Myocyte (in vitro differentiated cells): ENCODE measurements at regions not wholly inside any gene's neighbourhood (a gene's known extent, or its start where the extent isn't known, plus 50 kb on each side); places are given as distances from the start of the nearest gene placed in this dataset.

Source experiments
- DNase-seq: peaks from one replicate; pipeline ENCODE4 v3.0.0-alpha.2; 2012; ENCODE audit warnings: low read depth

GRCh38 chr1:201707027-201707426 lies 121.9 kb upstream of the IPO9 start:
- DNase-seq: no peak

- no peak for DNase-seq
Observed at GRCh38 chr1:201707656-201708055, 121.3 kb upstream of the IPO9 start.

- DNase-seq: peak; percentile 92
Observed at GRCh38 chr1:201708085-201708512, 120.9 kb upstream of the IPO9 start.

GRCh38 chr1:201708691-201709090 lies 120.3 kb upstream of the IPO9 start:
- no peak for DNase-seq

GRCh38 chr1:201709564-201710295 lies 119.2 kb upstream of the IPO9 start:
- peak; percentile 69 for DNase-seq

GRCh38 chr1:201710632-201711597 lies 118.0 kb upstream of the IPO9 start:
- peak; percentile 70 for DNase-seq

- no peak for DNase-seq
Observed at GRCh38 chr1:201711811-201712210, 117.1 kb upstream of the IPO9 start.

- DNase-seq: no peak
Observed at GRCh38 chr1:201712387-201713085, 116.4 kb upstream of the IPO9 start.

- DNase-seq: peak; percentile 99
Observed at GRCh38 chr1:201713086-201713810, 115.7 kb upstream of the IPO9 start.

GRCh38 chr1:201714542-201715329 lies 114.2 kb upstream of the IPO9 start:
- peak; percentile 99 for DNase-seq

- DNase-seq: no peak
Observed at GRCh38 chr1:201715351-201715750, 113.6 kb upstream of the IPO9 start.

GRCh38 chr1:201715801-201716741 lies 112.9 kb upstream of the IPO9 start:
- no peak for DNase-seq

- no peak for DNase-seq
Observed at GRCh38 chr1:201716742-201717135, 112.2 kb upstream of the IPO9 start.

- no peak for DNase-seq
Observed at GRCh38 chr1:201717286-201717685, 111.7 kb upstream of the IPO9 start.

GRCh38 chr1:201718346-201719202 lies 110.4 kb upstream of the IPO9 start:
- DNase-seq: no peak

- no peak for DNase-seq
Observed at GRCh38 chr1:201719812-201720521, 109.0 kb upstream of the IPO9 start.

GRCh38 chr1:201720522-201720844 lies 108.5 kb upstream of the IPO9 start:
- DNase-seq: no peak
